ENCODE measurements at regions not wholly inside any gene's neighbourhood (a gene's known extent, or its start where the extent isn't known, plus 50 kb on each side); places are given as distances from the start of the nearest gene placed in this dataset.

- TF ChIP-seq CTCF (IDR thresholded peaks at IDR 0.05) (no peak), POLR2AphosphoS5 (IDR thresholded peaks at IDR 0.05) (no peak), POLR2A (IDR thresholded peaks at IDR 0.05) (no peak)
Measured at GRCh38 chr4:162458051-162458450, 294.3 kb upstream of the FSTL5 start.
